ENCODE measurements at regions not wholly inside any gene's neighbourhood (a gene's known extent, or its start where the extent isn't known, plus 50 kb on each side); places are given as distances from the start of the nearest gene placed in this dataset.

- Histone ChIP-seq H3K36me3 (ENCODE audit: control insufficient read depth, insufficient read depth, low read length) (no peaks in the 10 kb centered on the region), H3K27me3 (replicated peaks; ENCODE audit: control insufficient read depth, insufficient read depth, low read length) (no peaks in the 10 kb centered on the region), H3K4me3 (replicated peaks; ENCODE audit: low read depth, low read length) (no peak overlapping the region)
- DNase-seq (ENCODE audit: extremely low read depth, insufficient read length) = no peak
- no peak for TF ChIP-seq CTCF (IDR thresholded peaks at IDR 0.05; ENCODE audit: insufficient read depth, low read length, poor library complexity, severe bottlenecking)
These were observed 50.3 kb upstream of the HMHB1 start for GRCh38 chr5:143761663-143762062.

GRCh38 chr5:143760755-143761154 is 51.2 kb upstream of the HMHB1 start:
- no peaks in the 10 kb centered on the region for H3K27me3 ChIP-seq (replicated peaks; ENCODE audit: control insufficient read depth, insufficient read depth, low read length)
- no peak for DNase-seq (ENCODE audit: extremely low read depth, insufficient read length)
- no peaks in the 10 kb centered on the region for H3K36me3 ChIP-seq (ENCODE audit: control insufficient read depth, insufficient read depth, low read length)
- no peak for TF ChIP-seq CTCF (IDR thresholded peaks at IDR 0.05; ENCODE audit: insufficient read depth, low read length, poor library complexity, severe bottlenecking)
- no peak overlapping the region for H3K4me3 ChIP-seq (replicated peaks; ENCODE audit: low read depth, low read length)

GRCh38 chr5:143760131-143760505 is 51.8 kb upstream of the HMHB1 start:
- H3K27me3 ChIP-seq (replicated peaks; ENCODE audit: control insufficient read depth, insufficient read depth, low read length) = no peaks in the 10 kb centered on the region
- no peaks in the 10 kb centered on the region for H3K36me3 ChIP-seq (ENCODE audit: control insufficient read depth, insufficient read depth, low read length)
- TF ChIP-seq CTCF (IDR thresholded peaks at IDR 0.05; ENCODE audit: insufficient read depth, low read length, poor library complexity, severe bottlenecking) = no peak
- no peak overlapping the region for H3K4me3 ChIP-seq (replicated peaks; ENCODE audit: low read depth, low read length)
- peak; percentile 31 for DNase-seq (ENCODE audit: extremely low read depth, insufficient read length)

- TF ChIP-seq CTCF (IDR thresholded peaks at IDR 0.05; ENCODE audit: insufficient read depth, low read length, poor library complexity, severe bottlenecking) = no peak
- peak; percentile 17 for DNase-seq (ENCODE audit: extremely low read depth, insufficient read length)
- H3K4me3 ChIP-seq (replicated peaks; ENCODE audit: low read depth, low read length) = no peak overlapping the region
- H3K36me3 ChIP-seq (ENCODE audit: control insufficient read depth, insufficient read depth, low read length) = no peaks in the 10 kb centered on the region
- no peaks in the 10 kb centered on the region for H3K27me3 ChIP-seq (replicated peaks; ENCODE audit: control insufficient read depth, insufficient read depth, low read length)
These were observed 52.4 kb upstream of the HMHB1 start for GRCh38 chr5:143759396-143760130.

- H3K4me3 ChIP-seq (replicated peaks; ENCODE audit: low read depth, low read length) = peak overlapping the region; percentile 7; the same call in 1 of the 2 replicates
- DNase-seq (ENCODE audit: extremely low read depth, insufficient read length) = peak; percentile 59
These were observed 53.2 kb upstream of the HMHB1 start for GRCh38 chr5:143758750-143759149.

More at GRCh38 chr5:143758750-143759149, 53.2 kb upstream of the HMHB1 start:
- H3K36me3 ChIP-seq (ENCODE audit: control insufficient read depth, insufficient read depth, low read length) = no peaks in the 10 kb centered on the region
- no peaks in the 10 kb centered on the region for H3K27me3 ChIP-seq (replicated peaks; ENCODE audit: control insufficient read depth, insufficient read depth, low read length)
- no peak for TF ChIP-seq CTCF (IDR thresholded peaks at IDR 0.05; ENCODE audit: insufficient read depth, low read length, poor library complexity, severe bottlenecking)
